ENCODE measurements at regions not wholly inside any gene's neighbourhood (a gene's known extent, or its start where the extent isn't known, plus 50 kb on each side); places are given as distances from the start of the nearest gene placed in this dataset.

GRCh38 chr12:84772281-84772680, 140.3 kb downstream of the SLC6A15 start:
- no peak for DNase-seq (ENCODE audit: low read depth)

GRCh38 chr12:84767079-84767478, 145.5 kb downstream of the SLC6A15 start:
- DNase-seq (ENCODE audit: low read depth) = no peak
- TF ChIP-seq CTCF (conservative IDR thresholded peaks at IDR 0.05; ENCODE audit: low read depth, low read length) = no peak
- H3K4me3 ChIP-seq (ENCODE audit: low read depth, low read length) = no peak overlapping the region

More at GRCh38 chr12:84772281-84772680, 140.3 kb downstream of the SLC6A15 start:
- no peak for TF ChIP-seq CTCF (conservative IDR thresholded peaks at IDR 0.05; ENCODE audit: low read depth, low read length)
- H3K4me3 ChIP-seq (ENCODE audit: low read depth, low read length) = no peak overlapping the region

GRCh38 chr12:84766375-84766774, 146.2 kb downstream of the SLC6A15 start:
- no peak for DNase-seq (ENCODE audit: low read depth)
- no peak for TF ChIP-seq CTCF (conservative IDR thresholded peaks at IDR 0.05; ENCODE audit: low read depth, low read length)
- no peak overlapping the region for H3K4me3 ChIP-seq (ENCODE audit: low read depth, low read length)

- H3K4me3 ChIP-seq (ENCODE audit: low read depth, low read length) = no peak overlapping the region
- no peak for DNase-seq (ENCODE audit: low read depth)
- no peak for TF ChIP-seq CTCF (conservative IDR thresholded peaks at IDR 0.05; ENCODE audit: low read depth, low read length)
Measured at GRCh38 chr12:84764001-84764400, 148.6 kb downstream of the SLC6A15 start.

GRCh38 chr12:84763107-84763506, 149.5 kb downstream of the SLC6A15 start:
- H3K4me3 ChIP-seq (ENCODE audit: low read depth, low read length) = no peak overlapping the region
- no peak for TF ChIP-seq CTCF (conservative IDR thresholded peaks at IDR 0.05; ENCODE audit: low read depth, low read length)
- no peak for DNase-seq (ENCODE audit: low read depth)

GRCh38 chr12:84760091-84760865, 152.3 kb downstream of the SLC6A15 start:
- no peak for DNase-seq (ENCODE audit: low read depth)
- TF ChIP-seq CTCF (conservative IDR thresholded peaks at IDR 0.05; ENCODE audit: low read depth, low read length) = no peak
- H3K4me3 ChIP-seq (ENCODE audit: low read depth, low read length) = no peak overlapping the region

DNA sequence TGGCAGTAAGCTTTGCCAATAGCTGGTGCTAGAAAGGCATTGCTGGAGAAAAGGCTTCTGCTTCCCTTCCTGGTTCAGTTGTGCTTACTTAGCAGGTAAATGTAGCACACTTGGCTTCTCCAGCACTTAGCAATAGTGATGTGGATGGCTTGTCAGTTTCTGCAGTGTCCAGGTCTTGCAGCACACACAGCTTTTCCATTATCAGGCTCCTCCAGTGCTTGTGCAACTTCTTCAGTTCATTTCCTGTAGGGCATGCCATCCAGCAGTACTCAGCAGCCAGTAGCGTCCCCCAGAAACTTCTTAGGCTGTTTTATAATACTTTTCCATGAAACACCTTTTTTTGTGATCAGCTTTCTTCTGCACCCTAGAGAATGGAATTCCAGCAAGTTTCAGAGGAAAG, 154.6 kb downstream of the SLC6A15 start:
- H3K4me3 ChIP-seq (ENCODE audit: low read depth, low read length) = no peak overlapping the region
- DNase-seq (ENCODE audit: low read depth) = no peak
- TF ChIP-seq CTCF (conservative IDR thresholded peaks at IDR 0.05; ENCODE audit: low read depth, low read length) = no peak

Measured in epithelial cell of proximal tubule (primary cell).